H9 (cell line): ENCODE measurements at regions not wholly inside any gene's neighbourhood (a gene's known extent, or its start where the extent isn't known, plus 50 kb on each side); places are given as distances from the start of the nearest gene placed in this dataset.

Source experiments
- DNase-seq: peaks from one replicate; pipeline ENCODE4 v3.0.0-alpha.2; 2017
- H2AFZ ChIP-seq: one replicate; pipeline ENCODE4 v1.6.1; 2013; ENCODE audit warnings: mild to moderate bottlenecking, low read length, control low read depth, moderate library complexity
- H2AK5ac ChIP-seq: 2 replicates; pipeline ENCODE4 v1.6.1; 2013; ENCODE audit warnings: low read length, control low read depth, mixed read lengths; ENCODE audit not compliant: insufficient read length
- H2BK120ac ChIP-seq: one replicate; pipeline ENCODE4 v1.6.1; 2013; ENCODE audit warnings: low read depth, mild to moderate bottlenecking, low read length, control low read depth, inconsistent platforms; ENCODE audit not compliant: poor library complexity, severe bottlenecking
- H2BK12ac ChIP-seq: 2 replicates; pipeline ENCODE4 v1.6.1; 2013; ENCODE audit warnings: low read length, control low read depth, mixed read lengths, low read depth; ENCODE audit not compliant: insufficient read length
- H2BK15ac ChIP-seq: 2 replicates; pipeline ENCODE4 v1.6.1; 2013; ENCODE audit warnings: low read depth, low read length, control low read depth
- H2BK20ac ChIP-seq: one replicate; pipeline ENCODE4 v1.6.1; 2013; ENCODE audit warnings: low read depth, mild to moderate bottlenecking, low read length, control low read depth, inconsistent platforms; ENCODE audit not compliant: poor library complexity, severe bottlenecking
- H2BK5ac ChIP-seq: 2 replicates; pipeline ENCODE4 v1.6.1; 2013; ENCODE audit warnings: low read length, control low read depth, mixed read lengths; ENCODE audit not compliant: insufficient read length
- H3K14ac ChIP-seq: 2 replicates; pipeline ENCODE4 v1.6.1; 2013; ENCODE audit warnings: low read length, control low read depth; ENCODE audit not compliant: insufficient read depth
- H3K18ac ChIP-seq: 2 replicates; pipeline ENCODE4 v1.6.1; 2013; ENCODE audit warnings: low read depth, mild to moderate bottlenecking, mixed read lengths, low read length, control low read depth; ENCODE audit not compliant: insufficient read length
- H3K23ac ChIP-seq: 2 replicates; pipeline ENCODE4 v1.6.1; 2013; ENCODE audit warnings: low read length, control low read depth, mixed read lengths, low read depth; ENCODE audit not compliant: insufficient read length
- H3K23me2 ChIP-seq: 2 replicates; pipeline ENCODE4 v1.6.1; 2013; ENCODE audit warnings: low read depth, mild to moderate bottlenecking, mixed read lengths, low read length, control low read depth; ENCODE audit not compliant: insufficient read length, poor library complexity, severe bottlenecking
- H3K27ac ChIP-seq: 2 replicates; pipeline ENCODE4 v1.5.1; 2013; ENCODE audit warnings: low read length, control low read depth, mixed read lengths, low read depth; ENCODE audit not compliant: insufficient read length
- H3K27me3 ChIP-seq: 2 replicates; pipeline ENCODE4 v1.6.1; 2013; ENCODE audit warnings: low read length, control low read depth, inconsistent platforms; ENCODE audit not compliant: insufficient read depth
- H3K4ac ChIP-seq: 2 replicates; pipeline ENCODE4 v1.6.1; 2013; ENCODE audit warnings: low read depth, mild to moderate bottlenecking, control low read depth, inconsistent platforms, low read length, moderate library complexity
- H3K4me1 ChIP-seq: 2 replicates; pipeline ENCODE4 v1.6.1; 2013; ENCODE audit warnings: low read length, control low read depth, inconsistent platforms; ENCODE audit not compliant: insufficient read depth
- H3K4me2 ChIP-seq: 2 replicates; pipeline ENCODE4 v1.6.1; 2013; ENCODE audit warnings: low read length, control low read depth, mixed read lengths; ENCODE audit not compliant: insufficient read length, insufficient read depth
- H3K56ac ChIP-seq: 2 replicates; pipeline ENCODE4 v1.6.1; 2013; ENCODE audit warnings: low read depth, mild to moderate bottlenecking, mixed read lengths, low read length, control low read depth; ENCODE audit not compliant: insufficient read length
- H3K79me1 ChIP-seq: 2 replicates; pipeline ENCODE4 v1.6.1; 2013; ENCODE audit warnings: low read depth, mild to moderate bottlenecking, moderate library complexity, low read length, control low read depth, inconsistent platforms; ENCODE audit not compliant: insufficient read depth, poor library complexity, severe bottlenecking
- H3K79me2 ChIP-seq: 2 replicates; pipeline ENCODE4 v1.6.1; 2013; ENCODE audit warnings: low read length, control low read depth, inconsistent platforms; ENCODE audit not compliant: insufficient read depth
- H3K9ac ChIP-seq: 2 replicates; pipeline ENCODE4 v1.6.1; 2013; ENCODE audit warnings: low read length, control low read depth, mixed read lengths; ENCODE audit not compliant: insufficient read length; ENCODE audit errors: extremely low read depth
- H3K9me3 ChIP-seq: one replicate; pipeline ENCODE4 v1.6.1; 2013; ENCODE audit warnings: low read depth, low read length, inconsistent platforms; ENCODE audit not compliant: control insufficient read depth
- H3T11ph ChIP-seq: one replicate; pipeline ENCODE4 v1.6.1; 2013; ENCODE audit warnings: mild to moderate bottlenecking, low read length, control low read depth, inconsistent platforms
- H4K20me1 ChIP-seq: one replicate; pipeline ENCODE4 v1.6.1; 2013; ENCODE audit not compliant: control insufficient read depth, insufficient read length, insufficient read depth
- H4K5ac ChIP-seq: 2 replicates; pipeline ENCODE4 v1.6.1; 2013; ENCODE audit warnings: low read depth, mild to moderate bottlenecking, mixed read lengths, low read length, control low read depth; ENCODE audit not compliant: insufficient read length
- H4K8ac ChIP-seq: replicated peaks from 2 replicates; pipeline ENCODE4 v1.6.1; 2013; ENCODE audit warnings: low read length, control low read depth, mixed read lengths, low read depth; ENCODE audit not compliant: insufficient read length
- H4K91ac ChIP-seq: 2 replicates; pipeline ENCODE4 v1.6.1; 2013; ENCODE audit warnings: low read depth, mild to moderate bottlenecking, moderate library complexity, mixed read lengths, low read length, control low read depth; ENCODE audit not compliant: insufficient read length
- H3K27ac Mint-ChIP-seq, 3 experiments: 2 replicates in 2 of 3; 3 replicates in 1 of 3; pipeline ENCODE4 v1.8.0; 2020 to 2021; ENCODE audit warnings: mixed read lengths in 3 of 3, mild to moderate bottlenecking in 1 of 3, moderate library complexity in 1 of 3
- H3K27me3 Mint-ChIP-seq: 2 replicates; pipeline ENCODE4 v1.8.0; 2021; ENCODE audit warnings: low read depth, mild to moderate bottlenecking, moderate library complexity, mixed read lengths
- H3K36me3 Mint-ChIP-seq, 3 experiments: 2 replicates in 2 of 3; 3 replicates in 1 of 3; pipeline ENCODE4 v1.8.0; 2020 to 2021; ENCODE audit warnings: low read depth in 3 of 3, mixed read lengths in 3 of 3; ENCODE audit not compliant: insufficient read depth in 1 of 3
- H3K4me1 Mint-ChIP-seq, 2 experiments: 2 replicates each; pipeline ENCODE4 v1.8.0; 2020; ENCODE audit warnings: mixed read lengths in 2 of 2
- H3K4me3 Mint-ChIP-seq, 2 experiments: 2 replicates in 1 of 2; 3 replicates in 1 of 2; pipeline ENCODE4 v1.8.0; 2020 to 2021; ENCODE audit warnings: mild to moderate bottlenecking in 2 of 2, mixed read lengths in 2 of 2, moderate library complexity in 1 of 2
- H3K9me3 Mint-ChIP-seq, 2 experiments: 2 replicates in 1 of 2; 3 replicates in 1 of 2; pipeline ENCODE4 v1.8.0; 2020; ENCODE audit warnings: mild to moderate bottlenecking in 2 of 2, mixed read lengths in 2 of 2, moderate library complexity in 1 of 2
- CTCF ChIP-seq: fragments of 200-600 bp; sonication (generic); conservative IDR thresholded peaks from 3 replicates; pipeline ENCODE4 v1.8.0; 2021; ENCODE audit warnings: antibody characterized with exemption, mild to moderate bottlenecking
- WGBS: extraction: QIAGEN DNeasy Blood & Tissue Kit; methylation state at CpG from one replicate; pipeline ENCODE4 v1.1.7; 2013; ENCODE audit warnings: missing lambda C conversion rate, low lambda C conversion rate, mixed read lengths; ENCODE audit not compliant: insufficient read length; ENCODE audit errors: extremely low coverage; 5-methylcytosine and 5-hydroxymethylcytosine counted together

- Histone ChIP-seq H2AFZ (no peak overlapping the region), H3K79me2 (no peaks in the 10 kb centered on the region), H2BK5ac (no peak overlapping the region), H4K5ac (no peak overlapping the region), H3K56ac (no peak overlapping the region), H4K8ac (no peak overlapping the region), H2BK15ac (no peak overlapping the region), H3K4ac (no peak overlapping the region), H3K9ac (no peak overlapping the region), H3K18ac (no peak overlapping the region), H3K14ac (no peak overlapping the region), H3K4me2 (no peak overlapping the region), H3K79me1 (no peaks in the 10 kb centered on the region), H3K27ac (no peak overlapping the region), H3T11ph (no peak overlapping the region), H3K23ac (no peak overlapping the region), H3K9me3 (no peaks in the 10 kb centered on the region), H4K91ac (no peak overlapping the region), H2BK20ac (no peak overlapping the region), H3K23me2 (no peaks in the 10 kb centered on the region), H2BK12ac (no peak overlapping the region), H3K4me1 (no peaks in the 10 kb centered on the region), H2BK120ac (no peak overlapping the region), H3K27me3 (no peaks in the 10 kb centered on the region), H2AK5ac (no peak overlapping the region), H4K20me1 (no peaks in the 10 kb centered on the region)
- H3K27me3 Mint-ChIP-seq: peaks cover 1% of the 10 kb centered on the region
- no peak for TF ChIP-seq CTCF
- H3K27ac Mint-ChIP-seq: no peak overlapping the region; a peak in 1 of 7 replicates
- DNase-seq: no peak
- H3K36me3 Mint-ChIP-seq: no peaks in the 10 kb centered on the region; a peak in 1 of 7 replicates
- no peak overlapping the region for H3K4me3 Mint-ChIP-seq
- no peaks in the 10 kb centered on the region for H3K4me1 Mint-ChIP-seq
- no peaks in the 10 kb centered on the region; a peak in 2 of 5 replicates for H3K9me3 Mint-ChIP-seq
- WGBS: no CpG with 5 or more reads among the region's 3 CpGs
These were observed 1017.3 kb upstream of the EPHA6 start for GRCh38 chr3:95797081-95797480.
